GM19328 (cell line): ENCODE measurements at regions not wholly inside any gene's neighbourhood (a gene's known extent, or its start where the extent isn't known, plus 50 kb on each side); places are given as distances from the start of the nearest gene placed in this dataset.

Source experiments
- ATAC-seq: cut with Tn5 transposase; IDR thresholded peaks from one replicate; pipeline ENCODE4 v1.9.1; 2021; ENCODE audit warnings: mild to moderate bottlenecking, moderate library complexity; ENCODE audit not compliant: unreplicated experiment

- no peak for ATAC-seq
Observed at GRCh38 chr6:19759117-19759880, 77.9 kb upstream of the ID4 start.

GRCh38 chr6:19761121-19761520 lies 76.0 kb upstream of the ID4 start:
- no peak for ATAC-seq

DNA sequence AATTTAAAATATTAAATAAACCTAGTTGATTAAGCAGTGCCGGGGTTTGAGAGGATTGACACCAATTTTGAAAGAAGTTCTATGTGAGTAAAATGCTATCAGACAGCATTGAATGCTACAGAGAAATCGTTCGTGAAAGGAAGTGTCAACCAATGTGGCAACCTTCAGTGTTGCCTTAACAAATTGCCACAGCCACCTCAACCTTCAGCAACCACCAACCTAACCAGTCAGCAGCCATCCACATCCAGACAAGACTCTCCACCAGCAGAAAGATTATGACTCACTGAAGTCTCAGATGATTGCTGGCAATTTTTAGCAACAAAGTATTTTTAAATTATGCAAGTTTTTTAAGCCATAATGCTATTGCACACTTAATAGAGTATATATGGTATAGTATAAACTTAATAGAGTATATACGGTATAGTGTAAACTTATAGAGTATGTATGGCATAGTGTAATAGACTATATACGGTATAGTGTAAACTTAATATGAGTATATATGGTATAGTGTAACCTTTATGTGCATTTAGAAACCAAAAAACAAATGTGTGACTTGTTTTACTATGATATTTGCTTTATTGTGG lies 65.3 kb upstream of the ID4 start:
- ATAC-seq: no peak

GRCh38 chr6:19772891-19773290 lies 64.3 kb upstream of the ID4 start:
- ATAC-seq: no peak

DNA sequence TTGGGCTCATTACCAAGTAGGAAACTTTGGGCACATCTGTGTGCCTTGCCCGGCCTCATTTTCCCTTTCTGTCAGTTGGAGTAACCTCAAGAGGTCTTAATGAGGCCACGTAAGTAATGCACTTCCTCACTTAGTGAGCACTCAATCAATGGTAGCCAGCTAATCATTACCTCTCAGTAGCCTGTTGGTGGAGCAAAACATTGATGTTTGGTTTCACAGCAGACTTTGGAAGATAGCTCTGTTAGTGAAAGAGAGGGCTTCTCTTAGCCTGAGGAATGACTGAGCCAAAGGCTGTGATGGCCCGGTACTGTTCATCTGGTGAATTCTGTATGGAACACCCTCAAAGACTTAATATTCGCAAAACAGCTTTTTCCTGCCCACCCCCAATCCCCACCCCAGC lies 55.9 kb upstream of the ID4 start:
- ATAC-seq: no peak

GRCh38 chr6:19782588-19782987 lies 54.6 kb upstream of the ID4 start:
- no peak for ATAC-seq
